ENCODE measurements at regions not wholly inside any gene's neighbourhood (a gene's known extent, or its start where the extent isn't known, plus 50 kb on each side); places are given as distances from the start of the nearest gene placed in this dataset.

GRCh38 chr15:53847745-53848144 is 88.3 kb upstream of the WDR72 start:
- Histone ChIP-seq H2BK5ac (ENCODE audit: low read length) (no peak overlapping the region), H3K27ac (replicated peaks; ENCODE audit: low read length) (no peak overlapping the region), H2BK15ac (ENCODE audit: low read length) (no peak overlapping the region), H2AFZ (ENCODE audit: low read length) (no peak overlapping the region), H3K4ac (ENCODE audit: low read length) (no peak overlapping the region), H4K8ac (ENCODE audit: low read depth, low read length) (no peak overlapping the region), H3K79me1 (ENCODE audit: low read depth, low read length) (no peaks in the 10 kb centered on the region), H2BK12ac (ENCODE audit: low read length) (no peak overlapping the region), H3K14ac (ENCODE audit: low read length) (no peak overlapping the region), H3K4me2 (ENCODE audit: insufficient read depth, low read length, poor library complexity, severe bottlenecking) (no peak overlapping the region), H4K91ac (ENCODE audit: low read depth, low read length, poor library complexity) (no peak overlapping the region), H3K4me1 (ENCODE audit: control insufficient read depth in 2 of 2, insufficient read depth in 1 of 2, low read depth in 1 of 2, low read length in 2 of 2) (no peaks in the 10 kb centered on the region), H3K18ac (ENCODE audit: low read length) (no peak overlapping the region), H2BK120ac (ENCODE audit: low read depth, low read length) (no peak overlapping the region), H3K4me3 (ENCODE audit: low read length in 2 of 2) (no peak overlapping the region), H2AK5ac (ENCODE audit: low read depth, low read length) (no peak overlapping the region), H3K27me3 (ENCODE audit: control insufficient read depth in 3 of 3, insufficient read depth in 3 of 3, low read depth in 1 of 3, low read length in 3 of 3) (no peaks in the 10 kb centered on the region), H3K23ac (ENCODE audit: low read depth, low read length, poor library complexity) (no peak overlapping the region), H3K36me3 (replicated peaks in 1 of 2; ENCODE audit: control insufficient read depth in 2 of 2, insufficient read depth in 2 of 2, low read length in 2 of 2) (no peaks in the 10 kb centered on the region), H3K9me3 (replicated peaks in 1 of 2; ENCODE audit: control insufficient read depth in 2 of 2, insufficient read depth in 1 of 2, low read depth in 1 of 2, low read length in 2 of 2) (no peaks in the 10 kb centered on the region), H3K9ac (ENCODE audit: low read depth, low read length, poor library complexity) (no peak overlapping the region)
- no peak for DNase-seq (ENCODE audit: low spot score)
- no CpG with 5 or more reads among the region's 2 CpGs for WGBS, 2 donors (ENCODE audit: extremely low coverage in 2 of 2, insufficient read length in 2 of 2, insufficient replicate concordance in 1 of 2)

GRCh38 chr15:53844634-53845033 is 85.2 kb upstream of the WDR72 start:
- WGBS, 2 donors (ENCODE audit: extremely low coverage in 2 of 2, insufficient read length in 2 of 2, insufficient replicate concordance in 1 of 2): no CpG with 5 or more reads among the region's 2 CpGs
- no peak overlapping the region for H2BK5ac ChIP-seq (ENCODE audit: low read length)
- H3K27me3 ChIP-seq (ENCODE audit: control insufficient read depth in 3 of 3, insufficient read depth in 3 of 3, low read depth in 1 of 3, low read length in 3 of 3): no peaks in the 10 kb centered on the region

GRCh38 chr15:53843869-53844569 is 84.6 kb upstream of the WDR72 start:
- Histone ChIP-seq H3K36me3 (replicated peaks in 1 of 2; ENCODE audit: control insufficient read depth in 2 of 2, insufficient read depth in 2 of 2, low read length in 2 of 2) (no peaks in the 10 kb centered on the region), H2AK5ac (ENCODE audit: low read depth, low read length) (no peak overlapping the region), H3K23ac (ENCODE audit: low read depth, low read length, poor library complexity) (no peak overlapping the region), H3K4me2 (ENCODE audit: insufficient read depth, low read length, poor library complexity, severe bottlenecking) (no peak overlapping the region), H3K4me1 (ENCODE audit: control insufficient read depth in 2 of 2, insufficient read depth in 1 of 2, low read depth in 1 of 2, low read length in 2 of 2) (no peaks in the 10 kb centered on the region), H4K8ac (ENCODE audit: low read depth, low read length) (no peak overlapping the region), H3K9ac (ENCODE audit: low read depth, low read length, poor library complexity) (no peak overlapping the region), H3K79me1 (ENCODE audit: low read depth, low read length) (no peaks in the 10 kb centered on the region), H2AFZ (ENCODE audit: low read length) (no peak overlapping the region), H2BK120ac (ENCODE audit: low read depth, low read length) (no peak overlapping the region), H3K27ac (replicated peaks; ENCODE audit: low read length) (no peak overlapping the region), H2BK12ac (ENCODE audit: low read length) (no peak overlapping the region), H3K9me3 (replicated peaks in 1 of 2; ENCODE audit: control insufficient read depth in 2 of 2, insufficient read depth in 1 of 2, low read depth in 1 of 2, low read length in 2 of 2) (no peaks in the 10 kb centered on the region), H3K27me3 (ENCODE audit: control insufficient read depth in 3 of 3, insufficient read depth in 3 of 3, low read depth in 1 of 3, low read length in 3 of 3) (no peaks in the 10 kb centered on the region), H3K14ac (ENCODE audit: low read length) (no peak overlapping the region), H2BK5ac (ENCODE audit: low read length) (no peak overlapping the region), H3K18ac (ENCODE audit: low read length) (no peak overlapping the region), H4K91ac (ENCODE audit: low read depth, low read length, poor library complexity) (no peak overlapping the region), H3K4me3 (ENCODE audit: low read length in 2 of 2) (no peak overlapping the region), H2BK15ac (ENCODE audit: low read length) (no peak overlapping the region), H3K4ac (ENCODE audit: low read length) (no peak overlapping the region)
- no peak for DNase-seq (ENCODE audit: low spot score)
- no CpG with 5 or more reads among the region's 3 CpGs for WGBS, 2 donors (ENCODE audit: extremely low coverage in 2 of 2, insufficient read length in 2 of 2, insufficient replicate concordance in 1 of 2)

More at GRCh38 chr15:53844634-53845033, 85.2 kb upstream of the WDR72 start:
- Histone ChIP-seq H3K4ac (ENCODE audit: low read length) (no peak overlapping the region), H2AFZ (ENCODE audit: low read length) (no peak overlapping the region), H4K8ac (ENCODE audit: low read depth, low read length) (no peak overlapping the region), H3K9me3 (replicated peaks in 1 of 2; ENCODE audit: control insufficient read depth in 2 of 2, insufficient read depth in 1 of 2, low read depth in 1 of 2, low read length in 2 of 2) (no peaks in the 10 kb centered on the region), H2AK5ac (ENCODE audit: low read depth, low read length) (no peak overlapping the region), H3K23ac (ENCODE audit: low read depth, low read length, poor library complexity) (no peak overlapping the region), H3K27ac (replicated peaks; ENCODE audit: low read length) (no peak overlapping the region), H3K9ac (ENCODE audit: low read depth, low read length, poor library complexity) (no peak overlapping the region), H3K14ac (ENCODE audit: low read length) (no peak overlapping the region), H2BK15ac (ENCODE audit: low read length) (no peak overlapping the region), H3K36me3 (replicated peaks in 1 of 2; ENCODE audit: control insufficient read depth in 2 of 2, insufficient read depth in 2 of 2, low read length in 2 of 2) (no peaks in the 10 kb centered on the region), H2BK120ac (ENCODE audit: low read depth, low read length) (no peak overlapping the region), H3K79me1 (ENCODE audit: low read depth, low read length) (no peaks in the 10 kb centered on the region), H4K91ac (ENCODE audit: low read depth, low read length, poor library complexity) (no peak overlapping the region), H2BK12ac (ENCODE audit: low read length) (no peak overlapping the region), H3K4me2 (ENCODE audit: insufficient read depth, low read length, poor library complexity, severe bottlenecking) (no peak overlapping the region), H3K4me3 (ENCODE audit: low read length in 2 of 2) (no peak overlapping the region), H3K4me1 (ENCODE audit: control insufficient read depth in 2 of 2, insufficient read depth in 1 of 2, low read depth in 1 of 2, low read length in 2 of 2) (no peaks in the 10 kb centered on the region), H3K18ac (ENCODE audit: low read length) (no peak overlapping the region)
- no peak for DNase-seq (ENCODE audit: low spot score)

GRCh38 chr15:53843166-53843565 is 83.7 kb upstream of the WDR72 start:
- no CpG with 5 or more reads among the region's 2 CpGs for WGBS, 2 donors (ENCODE audit: extremely low coverage in 2 of 2, insufficient read length in 2 of 2, insufficient replicate concordance in 1 of 2)
- H3K36me3 ChIP-seq (replicated peaks in 1 of 2; ENCODE audit: control insufficient read depth in 2 of 2, insufficient read depth in 2 of 2, low read length in 2 of 2): no peaks in the 10 kb centered on the region
- no peaks in the 10 kb centered on the region for H3K27me3 ChIP-seq (ENCODE audit: control insufficient read depth in 3 of 3, insufficient read depth in 3 of 3, low read depth in 1 of 3, low read length in 3 of 3)
- H3K4me3 ChIP-seq (ENCODE audit: low read length in 2 of 2): no peak overlapping the region
- no peak overlapping the region for H2AFZ ChIP-seq (ENCODE audit: low read length)
- no peak overlapping the region for H4K8ac ChIP-seq (ENCODE audit: low read depth, low read length)
- no peak overlapping the region for H3K4ac ChIP-seq (ENCODE audit: low read length)
- no peak overlapping the region for H2BK12ac ChIP-seq (ENCODE audit: low read length)
- H2BK120ac ChIP-seq (ENCODE audit: low read depth, low read length): no peak overlapping the region
- H3K27ac ChIP-seq (replicated peaks; ENCODE audit: low read length): no peak overlapping the region
- DNase-seq (ENCODE audit: low spot score): no peak
- no peaks in the 10 kb centered on the region for H3K4me1 ChIP-seq (ENCODE audit: control insufficient read depth in 2 of 2, insufficient read depth in 1 of 2, low read depth in 1 of 2, low read length in 2 of 2)
- H2AK5ac ChIP-seq (ENCODE audit: low read depth, low read length): no peak overlapping the region
- no peak overlapping the region for H3K9ac ChIP-seq (ENCODE audit: low read depth, low read length, poor library complexity)
- no peak overlapping the region for H3K4me2 ChIP-seq (ENCODE audit: insufficient read depth, low read length, poor library complexity, severe bottlenecking)
- H3K79me1 ChIP-seq (ENCODE audit: low read depth, low read length): no peaks in the 10 kb centered on the region
- no peak overlapping the region for H4K91ac ChIP-seq (ENCODE audit: low read depth, low read length, poor library complexity)
- H3K18ac ChIP-seq (ENCODE audit: low read length): no peak overlapping the region
- H2BK15ac ChIP-seq (ENCODE audit: low read length): no peak overlapping the region
- no peak overlapping the region for H2BK5ac ChIP-seq (ENCODE audit: low read length)
- H3K14ac ChIP-seq (ENCODE audit: low read length): no peak overlapping the region
- H3K9me3 ChIP-seq (replicated peaks in 1 of 2; ENCODE audit: control insufficient read depth in 2 of 2, insufficient read depth in 1 of 2, low read depth in 1 of 2, low read length in 2 of 2): no peaks in the 10 kb centered on the region
- H3K23ac ChIP-seq (ENCODE audit: low read depth, low read length, poor library complexity): no peak overlapping the region
